Neutrophil (primary cell): ENCODE measurements at regions not wholly inside any gene's neighbourhood (a gene's known extent, or its start where the extent isn't known, plus 50 kb on each side); places are given as distances from the start of the nearest gene placed in this dataset.

ENCODE experiments used
- H3K27ac ChIP-seq: fragments of 200-600 bp; sonication (generic); 2 replicates; pipeline ENCODE4 v1.5.1; 2016; ENCODE audit warnings: mild to moderate bottlenecking, moderate library complexity
- H3K27me3 ChIP-seq: fragments of 200-600 bp; sonication (generic); 2 replicates; pipeline ENCODE4 v1.6.0; 2016; ENCODE audit warnings: mild to moderate bottlenecking
- H3K36me3 ChIP-seq: fragments of 200-600 bp; sonication (generic); 2 replicates; pipeline ENCODE4 v1.5.1; 2017
- H3K4me1 ChIP-seq, 2 experiments: fragments of 200-600 bp in 1 of 2; sonication (generic) in 1 of 2; 1 replicate in 1 of 2; 2 replicates in 1 of 2; pipeline versions ENCODE4 v1.5.1 to v1.6.1; 2013 to 2016; ENCODE audit warnings: low read depth in 1 of 2, low read length in 1 of 2, mild to moderate bottlenecking in 1 of 2, moderate library complexity in 1 of 2; ENCODE audit not compliant: control insufficient read depth in 1 of 2, insufficient read depth in 1 of 2
- H3K4me3 ChIP-seq, 2 experiments: fragments of 200-600 bp in 1 of 2; sonication (generic) in 1 of 2; 1 replicate in 1 of 2; 2 replicates in 1 of 2; pipeline ENCODE4 v1.5.1; 2013 to 2016; ENCODE audit warnings: low read depth in 1 of 2, low read length in 1 of 2, mild to moderate bottlenecking in 1 of 2, moderate library complexity in 1 of 2
- H3K9me3 ChIP-seq: fragments of 200-600 bp; sonication (generic); 2 replicates; pipeline ENCODE4 v1.5.1; 2016
- CTCF ChIP-seq: fragments of 200-600 bp; sonication (generic); IDR thresholded peaks from 2 replicates; pipeline ENCODE4 v1.5.1; 2016; ENCODE audit warnings: antibody characterized with exemption

DNA sequence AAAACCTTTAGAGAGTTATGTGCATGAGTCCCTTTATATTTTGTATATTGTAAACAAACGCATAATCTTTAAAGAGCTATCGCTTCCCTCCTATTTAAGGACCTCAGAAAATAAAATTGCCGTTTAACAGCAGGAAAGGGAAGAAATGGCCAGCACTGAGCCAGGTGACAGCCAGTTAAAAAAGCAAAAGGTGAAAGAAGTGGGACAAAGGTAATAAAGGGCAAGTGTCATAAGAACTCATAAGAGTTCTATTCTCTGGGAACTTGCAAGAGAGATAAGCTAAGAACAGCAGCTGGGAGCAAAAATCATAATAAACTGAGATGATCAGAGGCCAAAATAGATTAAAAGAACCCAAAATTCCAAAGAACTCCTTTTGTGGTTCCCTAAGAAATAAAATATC is 520.9 kb upstream of the PKN2 start:
- Histone ChIP-seq H3K27ac (no peak overlapping the region), H3K4me1 (no peaks in the 10 kb centered on the region), H3K36me3 (no peaks in the 10 kb centered on the region), H3K27me3 (no peaks in the 10 kb centered on the region), H3K4me3 (no peak overlapping the region), H3K9me3 (no peaks in the 10 kb centered on the region)
- TF ChIP-seq CTCF = no peak

DNA sequence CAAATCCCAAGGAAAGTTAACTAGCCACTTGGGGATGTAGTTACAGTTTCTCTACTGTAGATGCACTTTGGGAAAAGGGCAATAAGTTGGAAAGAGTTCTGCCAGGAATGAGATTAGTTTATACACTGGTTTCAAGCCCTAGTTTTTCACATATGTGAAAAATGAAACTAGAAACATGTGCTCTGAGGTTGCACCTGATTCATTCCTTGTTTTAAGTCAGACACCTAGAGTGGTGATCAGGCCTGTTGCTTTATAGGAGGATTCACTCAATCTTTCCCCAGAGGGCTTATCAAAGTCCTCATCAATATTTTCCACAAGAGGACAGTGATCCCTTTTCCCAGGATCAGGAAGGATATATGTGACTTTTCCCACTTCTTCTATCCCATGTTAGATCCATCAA is 515.9 kb upstream of the PKN2 start:
- Histone ChIP-seq H3K27me3 (no peaks in the 10 kb centered on the region), H3K9me3 (no peaks in the 10 kb centered on the region), H3K27ac (no peak overlapping the region), H3K4me3 (no peak overlapping the region), H3K36me3 (no peaks in the 10 kb centered on the region), H3K4me1 (no peaks in the 10 kb centered on the region)
- no peak for TF ChIP-seq CTCF

GRCh38 chr1:88169139-88169538 is 514.9 kb upstream of the PKN2 start:
- Histone ChIP-seq H3K27me3 (no peaks in the 10 kb centered on the region), H3K4me3 (no peak overlapping the region), H3K4me1 (no peaks in the 10 kb centered on the region), H3K9me3 (no peaks in the 10 kb centered on the region), H3K36me3 (no peaks in the 10 kb centered on the region), H3K27ac (no peak overlapping the region)
- TF ChIP-seq CTCF = no peak

GRCh38 chr1:88169939-88170338 is 514.1 kb upstream of the PKN2 start:
- Histone ChIP-seq H3K4me1 (no peaks in the 10 kb centered on the region), H3K27ac (no peak overlapping the region), H3K9me3 (no peaks in the 10 kb centered on the region), H3K27me3 (no peaks in the 10 kb centered on the region), H3K4me3 (no peak overlapping the region), H3K36me3 (no peaks in the 10 kb centered on the region)
- no peak for TF ChIP-seq CTCF

- Histone ChIP-seq H3K27me3 (no peaks in the 10 kb centered on the region), H3K4me3 (no peak overlapping the region), H3K4me1 (no peaks in the 10 kb centered on the region), H3K27ac (no peak overlapping the region), H3K9me3 (no peaks in the 10 kb centered on the region), H3K36me3 (no peaks in the 10 kb centered on the region)
- TF ChIP-seq CTCF = no peak
Measured at GRCh38 chr1:88175120-88175630, 508.9 kb upstream of the PKN2 start.

DNA sequence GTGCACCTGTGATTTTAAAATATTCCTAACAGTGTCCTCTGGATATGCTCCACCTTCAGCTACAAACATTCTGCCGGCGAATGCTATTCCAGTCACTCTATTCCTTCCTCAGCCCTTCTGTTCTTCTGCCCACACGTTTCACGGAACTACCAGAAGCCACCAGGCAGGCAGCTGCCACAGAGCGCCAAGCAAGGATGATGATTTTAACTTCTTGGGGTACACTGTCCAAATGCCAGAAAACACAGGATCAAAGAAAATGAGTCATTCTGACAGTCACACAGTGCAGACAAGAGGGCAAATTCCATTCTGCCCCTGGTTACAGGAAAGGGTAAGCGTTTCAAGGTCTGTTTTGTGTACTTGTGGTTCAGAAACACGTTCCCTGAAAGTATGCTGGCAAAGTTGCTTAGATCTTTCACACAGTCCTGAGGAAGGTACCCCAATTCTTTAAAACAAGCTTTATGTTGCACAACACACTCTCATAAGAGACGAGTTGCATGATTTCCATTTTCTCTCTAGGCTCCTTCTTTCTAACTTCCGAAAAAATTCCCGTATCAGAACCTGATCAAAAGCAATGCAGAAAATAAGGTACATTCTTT is 508.3 kb upstream of the PKN2 start:
- TF ChIP-seq CTCF = no peak
- Histone ChIP-seq H3K27ac (no peak overlapping the region), H3K36me3 (no peaks in the 10 kb centered on the region), H3K4me3 (no peak overlapping the region), H3K27me3 (no peaks in the 10 kb centered on the region), H3K4me1 (no peaks in the 10 kb centered on the region), H3K9me3 (no peaks in the 10 kb centered on the region)
